ENCODE measurements at regions not wholly inside any gene's neighbourhood (a gene's known extent, or its start where the extent isn't known, plus 50 kb on each side); places are given as distances from the start of the nearest gene placed in this dataset.

DNA sequence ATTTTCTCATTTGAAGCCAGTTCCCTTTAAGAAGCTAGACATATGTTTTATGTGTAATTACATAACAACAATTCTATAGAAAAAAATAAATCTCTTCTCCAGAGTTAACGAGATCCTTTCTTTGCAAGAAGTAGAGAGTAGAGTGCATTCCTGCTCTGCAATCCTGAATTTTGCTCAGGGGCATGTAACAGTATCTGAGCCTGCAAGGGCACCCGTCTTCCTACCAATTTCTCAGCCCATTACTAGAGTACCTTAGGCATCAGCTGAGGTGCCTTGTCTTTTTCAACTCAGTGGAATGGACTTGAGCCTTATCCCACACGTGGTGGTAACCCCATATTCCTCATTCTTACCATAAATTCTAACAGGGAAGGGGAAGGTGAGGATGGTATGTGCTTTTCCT, 205.9 kb downstream of the IKZF2 start:
- intact Hi-C loops (cut with micrococcal nuclease), result no loop called here
- ATAC-seq, result no peak
- DNase-seq, result no peak

- intact Hi-C loops (cut with micrococcal nuclease), result no loop called here
- DNase-seq (no peak), ATAC-seq (no peak)
Observed at GRCh38 chr2:212943351-212943750, 208.1 kb downstream of the IKZF2 start.

DNA sequence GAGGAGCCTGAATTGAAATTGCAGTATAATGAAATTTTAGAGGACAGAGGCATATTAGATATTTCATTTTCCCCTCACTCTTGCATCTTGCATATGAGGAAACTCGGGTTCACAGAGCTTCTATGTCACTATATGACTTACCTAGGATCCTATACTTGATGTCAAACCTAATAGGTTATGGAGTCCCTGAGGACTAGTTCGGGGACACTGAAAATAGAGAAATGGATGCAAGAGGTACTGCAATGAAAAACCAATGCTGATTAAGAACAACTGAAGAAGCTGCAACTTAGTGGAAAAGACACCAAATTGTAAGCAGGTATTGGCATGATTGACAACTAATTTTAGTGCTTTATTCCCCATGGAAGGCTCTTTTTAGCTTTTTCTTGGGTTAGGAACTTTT, 210.1 kb downstream of the IKZF2 start:
- ATAC-seq (no peak), DNase-seq (no peak)
- intact Hi-C loops (cut with micrococcal nuclease), result no loop called here

GRCh38 chr2:212940816-212941215, 210.6 kb downstream of the IKZF2 start:
- intact Hi-C loops (cut with micrococcal nuclease), result no loop called here
- DNase-seq (no peak), ATAC-seq (peak; percentile 71)

DNA sequence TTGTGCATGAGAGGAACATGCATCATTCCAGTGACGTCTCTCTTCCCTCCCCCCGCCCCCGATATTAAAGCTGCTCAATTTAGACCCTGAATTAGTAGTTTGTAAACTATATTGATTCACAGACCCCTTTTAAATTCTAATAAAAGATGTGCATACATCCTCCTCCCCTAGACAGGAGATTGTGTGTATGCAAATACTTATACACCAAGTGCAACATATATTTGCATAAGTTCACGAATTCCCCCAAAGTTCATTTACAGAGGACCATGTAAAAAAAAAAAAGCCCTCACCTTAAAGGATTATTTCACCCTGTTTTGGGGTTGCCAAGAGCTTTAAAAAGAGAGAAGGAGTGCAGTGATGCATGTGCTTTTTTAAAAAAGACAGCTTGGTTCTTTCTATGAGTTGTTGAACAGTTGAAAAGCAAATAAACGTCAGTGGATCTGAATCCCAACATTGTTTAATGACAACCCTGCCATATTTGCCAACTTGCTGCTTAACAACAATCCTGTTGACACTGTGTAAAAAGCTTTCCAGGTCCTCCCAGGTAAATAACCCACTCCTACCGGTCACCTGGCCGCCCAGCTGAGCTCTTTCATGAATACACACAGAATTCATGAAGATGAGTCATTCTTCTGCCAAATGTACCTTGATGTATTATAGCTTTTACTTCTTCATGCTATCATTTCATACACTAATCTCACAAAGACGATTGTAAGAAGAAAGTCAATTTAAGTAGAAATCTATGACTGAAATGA, 211.5 kb downstream of the IKZF2 start:
- ATAC-seq, result no peak
- intact Hi-C loops (cut with micrococcal nuclease), result no loop called here
- DNase-seq, result no peak

- DNase-seq (no peak), ATAC-seq (no peak)
- intact Hi-C loops (cut with micrococcal nuclease), result no loop called here
Observed at GRCh38 chr2:212938144-212938793, 213.1 kb downstream of the IKZF2 start.

- no peak for ATAC-seq
- intact Hi-C loops (cut with micrococcal nuclease), result no loop called here
- DNase-seq, result no peak
Observed at GRCh38 chr2:212936572-212936971, 214.8 kb downstream of the IKZF2 start.

DNA sequence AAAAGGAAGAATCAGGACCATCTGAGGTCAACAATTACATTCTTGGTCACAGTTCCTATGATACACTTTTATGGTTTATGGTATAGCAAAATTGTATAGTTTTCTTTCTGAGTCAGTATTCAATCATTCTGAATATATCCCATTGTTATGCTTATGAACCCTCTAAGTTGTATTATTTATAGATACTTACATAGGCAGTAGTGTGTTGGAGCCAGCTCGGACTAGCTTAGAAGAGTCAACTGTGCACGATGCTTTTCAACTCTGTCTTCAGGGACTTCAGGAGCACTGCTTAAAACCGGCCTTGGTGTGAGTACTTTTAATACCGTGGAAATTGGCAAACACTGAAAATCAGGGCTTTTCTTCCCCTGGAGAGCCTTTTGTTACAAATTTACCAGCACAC, 215.7 kb downstream of the IKZF2 start:
- DNase-seq (no peak), ATAC-seq (peak; percentile 64)
- intact Hi-C loops (cut with micrococcal nuclease), result no loop called here

DNA sequence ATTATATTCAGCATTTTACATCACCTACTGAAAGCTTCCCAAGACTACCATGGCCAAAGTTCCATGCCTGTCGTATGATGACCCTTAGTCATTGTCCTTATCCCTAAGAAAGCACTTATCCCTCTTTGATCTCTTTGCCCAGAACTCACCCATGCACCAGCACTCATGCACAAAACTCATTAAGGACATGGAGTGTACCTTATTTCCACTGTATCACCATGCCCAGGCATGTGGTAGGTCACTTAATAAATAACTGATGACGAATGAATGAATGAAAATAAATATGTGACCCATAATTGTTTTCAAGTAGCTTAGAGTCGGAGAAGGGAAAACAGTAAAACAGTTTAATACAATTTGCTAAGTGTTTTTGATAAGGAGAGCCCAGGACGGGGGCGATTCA, 220.1 kb downstream of the IKZF2 start:
- intact Hi-C loops (cut with micrococcal nuclease), result no loop called here

DNA sequence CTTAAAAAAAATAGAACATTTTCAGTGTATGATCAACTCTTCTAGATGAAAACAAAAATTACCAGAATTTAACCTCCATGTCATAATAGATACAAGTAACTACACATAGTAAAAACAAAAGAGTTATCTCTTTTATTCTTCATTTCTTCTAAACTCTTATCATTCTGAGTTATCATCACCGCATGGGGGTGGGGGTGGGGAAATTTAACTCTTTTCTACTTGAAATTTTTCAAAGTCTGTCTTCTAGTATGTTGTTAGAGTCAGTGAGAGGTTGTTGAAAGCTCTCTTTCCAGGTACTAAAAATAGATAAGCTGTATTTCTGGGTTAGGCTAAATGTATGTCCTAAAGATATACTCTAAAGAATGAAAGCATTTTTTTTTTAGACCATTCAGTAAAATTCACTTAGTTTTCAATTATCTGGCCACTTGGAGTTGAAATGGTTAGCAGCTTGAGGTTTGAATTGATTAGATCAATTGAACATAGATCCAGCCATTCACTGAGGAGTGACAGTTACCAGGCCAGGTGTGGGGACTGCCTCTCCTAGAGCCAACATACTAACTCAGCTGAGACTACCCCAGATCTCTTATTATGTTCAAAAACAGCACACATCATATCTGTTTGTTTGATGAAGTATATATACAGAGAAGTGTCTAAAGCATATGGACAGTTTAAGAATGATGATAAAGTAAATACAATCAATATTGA, 220.7 kb downstream of the IKZF2 start:
- intact Hi-C loops (cut with micrococcal nuclease), result no loop called here
- ATAC-seq (no peak), DNase-seq (no peak)

More for the DNA sequence above, 220.1 kb downstream of the IKZF2 start:
- DNase-seq (no peak), ATAC-seq (no peak)

DNA sequence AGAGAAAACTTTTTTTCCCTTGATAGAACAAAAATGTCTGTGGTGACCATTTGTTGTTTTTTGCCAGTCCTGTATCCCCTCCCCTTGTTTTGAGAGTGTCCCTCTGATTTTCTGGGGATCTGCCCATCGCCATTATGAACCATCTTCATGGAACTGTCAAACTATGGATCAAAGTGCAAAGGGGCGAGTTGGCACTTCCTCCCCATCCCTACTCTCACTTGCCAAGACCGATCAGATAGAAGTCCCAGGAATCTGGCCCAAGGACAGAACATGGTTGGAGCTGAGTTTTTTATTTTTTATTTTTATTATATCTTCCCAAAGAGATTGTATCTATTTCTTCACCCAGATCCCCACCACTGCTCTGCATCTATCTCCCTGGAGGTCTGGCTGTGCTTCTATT, 221.4 kb downstream of the IKZF2 start:
- DNase-seq, result no peak
- no peak for ATAC-seq

DNA sequence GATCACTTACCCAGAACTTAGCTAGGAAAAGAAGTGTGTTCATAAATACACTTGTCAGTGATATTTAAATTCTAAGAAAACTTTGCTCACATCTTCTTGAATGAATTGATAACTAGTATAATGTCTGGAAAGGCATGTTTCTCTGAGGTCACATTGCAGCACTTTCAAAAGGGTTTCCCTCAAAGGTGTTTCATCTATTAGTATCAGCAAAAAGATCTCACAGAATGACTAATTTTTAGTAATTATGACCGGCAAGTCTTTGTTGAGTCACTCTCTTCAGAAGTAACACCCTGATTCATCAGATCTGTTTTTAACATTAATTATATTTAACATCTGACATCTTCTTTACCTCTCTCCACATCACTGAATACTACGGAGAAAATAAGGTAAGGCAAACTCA, 222.3 kb downstream of the IKZF2 start:
- DNase-seq (no peak), ATAC-seq (no peak)
- intact Hi-C loops (cut with micrococcal nuclease), result no loop called here

More for the DNA sequence above, 221.4 kb downstream of the IKZF2 start:
- intact Hi-C loops (cut with micrococcal nuclease), result no loop called here

DNA sequence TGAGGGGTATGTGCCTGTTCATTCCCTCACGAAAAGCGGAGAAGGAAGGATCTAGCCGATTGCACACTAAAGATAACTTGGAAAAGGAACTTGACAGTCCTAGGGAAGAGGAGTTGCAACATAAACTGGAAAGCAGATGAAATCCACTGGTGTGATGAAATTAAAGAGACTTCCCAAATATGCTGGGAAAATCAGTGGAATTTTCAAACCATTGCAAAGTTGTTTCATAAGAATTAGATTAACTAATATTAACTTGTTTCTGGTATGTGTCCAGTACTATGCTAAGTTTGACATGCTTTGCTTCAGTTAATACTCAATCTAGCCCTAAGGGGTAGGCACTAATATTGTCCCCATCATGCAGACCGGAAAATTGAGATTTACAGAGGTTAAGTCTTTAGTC, 222.7 kb downstream of the IKZF2 start:
- DNase-seq, result no peak
- peak; percentile 68 for ATAC-seq
- intact Hi-C loops (cut with micrococcal nuclease), result no loop called here

- ATAC-seq, result peak; percentile 77
- peak; percentile 72 for DNase-seq
- intact Hi-C loops (cut with micrococcal nuclease), result no loop called here
Observed at GRCh38 chr2:212926940-212927339, 224.5 kb downstream of the IKZF2 start.

GRCh38 chr2:212923393-212923792, 228.0 kb downstream of the IKZF2 start:
- ATAC-seq (no peak), DNase-seq (no peak)

GRCh38 chr2:212922701-212923100, 228.7 kb downstream of the IKZF2 start:
- intact Hi-C loops (cut with micrococcal nuclease), result no loop called here
- no peak for ATAC-seq
- DNase-seq, result no peak

More at GRCh38 chr2:212923393-212923792, 228.0 kb downstream of the IKZF2 start:
- intact Hi-C loops (cut with micrococcal nuclease), result no loop called here

GRCh38 chr2:212921711-212922110, 229.7 kb downstream of the IKZF2 start:
- intact Hi-C loops (cut with micrococcal nuclease), result no loop called here
- ATAC-seq (no peak), DNase-seq (no peak)

DNA sequence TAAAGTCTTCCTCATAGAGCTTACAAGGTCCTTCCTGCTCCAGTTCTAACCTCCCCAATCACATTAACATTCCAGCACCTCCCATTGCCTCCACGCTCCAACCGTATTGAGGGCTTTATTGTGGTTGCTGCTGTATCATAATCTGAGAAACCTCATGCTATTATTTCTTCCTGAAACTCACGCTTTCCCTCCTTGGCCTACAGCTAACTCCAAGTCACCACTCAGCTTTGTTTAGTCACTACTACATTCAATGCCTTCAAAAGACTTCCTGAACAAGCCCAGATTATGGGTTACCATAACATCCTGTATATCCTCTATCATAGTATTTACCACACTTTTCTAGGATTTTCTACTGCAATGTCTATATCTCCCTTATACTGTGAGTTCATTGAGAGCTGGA, 230.4 kb downstream of the IKZF2 start:
- intact Hi-C loops (cut with micrococcal nuclease), result no loop called here
- ATAC-seq (no peak), DNase-seq (no peak)

- ATAC-seq (no peak), DNase-seq (no peak)
- intact Hi-C loops (cut with micrococcal nuclease), result no loop called here
Observed at GRCh38 chr2:212919238-212919637, 232.2 kb downstream of the IKZF2 start.

DNA sequence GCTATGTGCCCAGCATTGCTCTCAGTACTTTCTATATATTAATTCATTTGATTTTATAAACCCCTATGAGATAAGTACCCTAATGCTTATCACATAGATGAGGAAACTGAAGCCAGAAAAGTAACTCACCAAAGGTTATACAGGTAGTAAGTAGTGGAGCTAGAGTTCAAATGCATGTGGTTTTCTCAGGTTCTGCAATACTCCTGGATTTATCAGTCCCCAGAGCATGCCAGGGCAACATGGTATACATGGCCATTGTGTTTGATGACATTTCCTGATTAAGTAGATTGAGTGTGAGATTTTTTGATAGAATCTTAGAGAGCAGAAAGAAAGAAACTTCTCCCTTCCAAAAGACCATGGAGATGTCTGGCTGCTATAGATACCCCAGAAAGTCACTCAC, 233.1 kb downstream of the IKZF2 start:
- ATAC-seq, result no peak
- intact Hi-C loops (cut with micrococcal nuclease), result no loop called here
- no peak for DNase-seq

All from left ventricle myocardium superior (tissue), 1 donor.